GM10248 (cell line): ENCODE measurements at regions not wholly inside any gene's neighbourhood (a gene's known extent, or its start where the extent isn't known, plus 50 kb on each side); places are given as distances from the start of the nearest gene placed in this dataset.
"Not testable (repeated sequence)": the region's sequence is repeated elsewhere in the genome, so short reads cannot be mapped to it uniquely, and the experiment has no call there.

ENCODE experiments used
- CTCF ChIA-PET: fragments of 300-600 bp; sonication (Branson Sonifier 250); formaldehyde crosslinking; extraction: SDS; loops from one replicate; lab custom pipeline; 2021; ENCODE audit warnings: antibody characterized with exemption; lab: Yijun Ruan, JAX
- POLR2A ChIA-PET: fragments of 350-650 bp; sonication (Branson Sonifier 250); formaldehyde crosslinking; extraction: SDS; loops from one replicate; lab custom pipeline; 2020; ENCODE audit warnings: antibody characterized with exemption; lab: Yijun Ruan, JAX
- DNase-seq: peaks from one replicate; pipeline ENCODE4 v3.0.0; 2012; ENCODE audit errors: extremely low spot score
- CTCF ChIP-seq: IDR thresholded peaks from 2 replicates; pipeline ENCODE4 v1.5.1; 2012; ENCODE audit warnings: mild to moderate bottlenecking, low read depth; ENCODE audit errors: extremely low read depth, missing control alignments, control extremely low read depth

- DNase-seq = no peak
- ChIA-PET POLR2A (no interaction called here), CTCF (interaction anchor here (1.1 to 1.6 kb wide), 4 partner anchors 10 to 381 kb away, joined by 3 to 6 read pairs (median 4); no protein-coding TSS in a partner anchor)
- TF ChIP-seq CTCF = no peak
These were observed 199.5 kb upstream of the TBL1XR1 start for GRCh38 chr3:177396733-177397132.

DNA sequence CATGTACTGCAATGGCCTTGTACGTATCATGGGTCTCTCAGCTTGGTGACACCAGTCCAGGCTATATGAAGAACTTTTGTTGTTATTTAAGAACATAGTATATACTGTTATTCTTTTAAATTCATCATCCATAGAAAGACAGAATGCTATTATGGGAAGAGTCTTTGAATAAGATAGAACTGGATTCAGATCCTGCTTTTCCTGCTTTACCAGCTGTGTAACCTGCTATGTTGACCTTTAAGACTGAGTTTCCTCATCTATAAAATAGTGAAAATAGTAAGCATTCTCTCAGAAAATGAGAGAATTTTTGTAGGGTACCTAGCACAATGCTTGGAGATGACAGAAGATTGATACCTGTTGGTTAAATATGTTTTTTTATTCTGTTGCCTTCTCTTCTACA, 204.1 kb upstream of the TBL1XR1 start:
- ChIA-PET POLR2A (no interaction called here), CTCF (interaction anchor here (1.2 kb wide), 2 partner anchors 9 to 17 kb away, joined by 3 to 4 read pairs; no protein-coding TSS in a partner anchor)
- no peak for DNase-seq
- TF ChIP-seq CTCF = no peak

DNA sequence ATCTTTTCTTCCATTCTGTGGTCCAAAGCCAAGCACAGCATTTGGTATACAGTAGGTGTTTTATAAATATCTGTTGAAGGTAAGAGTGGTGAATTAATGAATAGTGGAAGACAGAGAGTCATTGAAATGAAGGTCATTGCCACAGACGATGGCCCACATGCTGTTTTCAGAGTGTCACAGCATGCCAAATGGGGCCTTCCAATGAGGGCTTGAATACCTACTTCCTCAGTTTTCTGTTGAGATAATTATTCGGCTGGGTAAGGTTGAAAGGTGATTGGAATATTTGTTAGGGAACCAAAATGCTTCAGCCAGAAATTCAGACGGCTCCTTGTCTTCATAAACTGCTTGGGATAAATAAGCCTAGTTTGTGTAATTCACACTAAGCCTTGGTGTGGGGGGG, 205.3 kb upstream of the TBL1XR1 start:
- TF ChIP-seq CTCF = no peak
- ChIA-PET POLR2A (no interaction called here), CTCF (no interaction called here)
- no peak for DNase-seq

- CTCF ChIA-PET = interaction anchor here (1.0 to 2.0 kb wide), 4 partner anchors 10 to 353 kb away, joined by 3 to 4 read pairs (median 3); no protein-coding TSS in a partner anchor
- POLR2A ChIA-PET = no interaction called here
- no peak for DNase-seq
- no peak for TF ChIP-seq CTCF
These were observed 207.9 kb upstream of the TBL1XR1 start for GRCh38 chr3:177405191-177405672.

DNA sequence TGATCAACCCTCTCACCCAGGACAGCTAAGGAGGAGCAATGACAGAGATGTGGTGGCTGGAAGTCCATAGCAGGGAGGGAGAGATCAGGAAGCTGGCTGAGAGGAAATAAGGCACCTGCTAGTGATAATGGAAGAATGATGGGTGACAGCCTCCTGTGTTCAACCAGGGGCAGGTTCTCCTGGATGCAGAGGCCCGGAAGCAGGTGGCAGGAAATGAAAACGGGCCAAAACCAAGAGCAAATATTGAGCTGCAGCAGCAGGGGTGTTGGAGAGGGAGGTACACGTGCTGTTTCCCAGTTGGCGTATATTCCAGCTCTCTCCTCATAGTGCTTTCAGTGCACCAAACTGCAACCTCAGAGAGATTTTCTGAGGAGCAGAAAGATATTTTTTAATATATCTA, 213.4 kb upstream of the TBL1XR1 start:
- CTCF ChIA-PET = interaction anchor here (0.9 to 1.5 kb wide), 3 partner anchors 9 to 47 kb away, joined by 3 to 6 read pairs (median 3); no protein-coding TSS in a partner anchor
- no peak for DNase-seq
- no peak for TF ChIP-seq CTCF
- POLR2A ChIA-PET = no interaction called here

- ChIA-PET POLR2A (no interaction called here), CTCF (interaction anchor here (0.9 to 1.5 kb wide), 3 partner anchors 10 to 48 kb away, joined by 3 to 6 read pairs (median 3); no protein-coding TSS in a partner anchor)
- no peak for DNase-seq
- no peak for TF ChIP-seq CTCF
These were observed 213.9 kb upstream of the TBL1XR1 start for GRCh38 chr3:177411201-177411600.

GRCh38 chr3:177412677-177413170, 215.4 kb upstream of the TBL1XR1 start:
- DNase-seq, POLR2A ChIA-PET, CTCF ChIA-PET: not testable (repeated sequence)
